ENCODE measurements at regions not wholly inside any gene's neighbourhood (a gene's known extent, or its start where the extent isn't known, plus 50 kb on each side); places are given as distances from the start of the nearest gene placed in this dataset.

- H3K4me3 ChIP-seq (ENCODE audit: low read depth, low read length): peak overlapping the region; percentile 57
- DNase-seq (ENCODE audit: low read depth): no peak
- TF ChIP-seq CTCF (IDR thresholded peaks at IDR 0.05; ENCODE audit: low read depth, low read length): no peak
- no peak for TF ChIP-seq POLR2A (IDR thresholded peaks at IDR 0.05; ENCODE audit: extremely low read depth, insufficient read length)
These were observed 102.9 kb downstream of the OR2B2 start for GRCh38 chr6:27809067-27809938.

- peak overlapping the region; percentile 57 for H3K4me3 ChIP-seq (ENCODE audit: low read depth, low read length)
- peak; percentile 36 for TF ChIP-seq POLR2A (IDR thresholded peaks at IDR 0.05; ENCODE audit: extremely low read depth, insufficient read length)
- DNase-seq (ENCODE audit: low read depth): peak; percentile 81
These were observed 103.7 kb downstream of the OR2B2 start for GRCh38 chr6:27808242-27809066.

GRCh38 chr6:27807441-27808241 lies 104.6 kb downstream of the OR2B2 start:
- TF ChIP-seq MYC (IDR thresholded peaks at IDR 0.05; ENCODE audit: low read depth, low read length) (0 out of 2 replicates have a peak, but pooled peaks have one; percentile 17), POLR2A (IDR thresholded peaks at IDR 0.05; ENCODE audit: extremely low read depth, insufficient read length) (peak; percentile 50)
- peak overlapping the region; percentile 76 for H3K4me3 ChIP-seq (ENCODE audit: low read depth, low read length)
- DNase-seq (ENCODE audit: low read depth): peak; percentile 98

GRCh38 chr6:27806981-27807440 lies 105.2 kb downstream of the OR2B2 start:
- peak overlapping the region; percentile 76 for H3K4me3 ChIP-seq (ENCODE audit: low read depth, low read length)
- TF ChIP-seq MYC (IDR thresholded peaks at IDR 0.05; ENCODE audit: low read depth, low read length): peak; percentile 66
- peak; percentile 81 for TF ChIP-seq MAX (IDR thresholded peaks at IDR 0.05; ENCODE audit: low read depth, low read length)
- peak; percentile 33 for TF ChIP-seq POLR2A (IDR thresholded peaks at IDR 0.05; ENCODE audit: extremely low read depth, insufficient read length)
- no peak for TF ChIP-seq CTCF (IDR thresholded peaks at IDR 0.05; ENCODE audit: low read depth, low read length)
- peak; percentile 92 for DNase-seq (ENCODE audit: low read depth)

- TF ChIP-seq POLR2A (IDR thresholded peaks at IDR 0.05; ENCODE audit: extremely low read depth, insufficient read length) (no peak), CTCF (IDR thresholded peaks at IDR 0.05; ENCODE audit: low read depth, low read length) (no peak), MYC (IDR thresholded peaks at IDR 0.05; ENCODE audit: low read depth, low read length) (no peak), MAX (IDR thresholded peaks at IDR 0.05; ENCODE audit: low read depth, low read length) (no peak)
- no peak overlapping the region for H3K4me3 ChIP-seq (ENCODE audit: low read depth, low read length)
- DNase-seq (ENCODE audit: low read depth): no peak
These were observed 106.8 kb downstream of the OR2B2 start for GRCh38 chr6:27805347-27805746.

GRCh38 chr6:27804851-27805250 lies 107.3 kb downstream of the OR2B2 start:
- TF ChIP-seq CTCF (IDR thresholded peaks at IDR 0.05; ENCODE audit: low read depth, low read length): no peak
- TF ChIP-seq POLR2A (IDR thresholded peaks at IDR 0.05; ENCODE audit: extremely low read depth, insufficient read length): no peak
- TF ChIP-seq MYC (IDR thresholded peaks at IDR 0.05; ENCODE audit: low read depth, low read length): no peak
- no peak for TF ChIP-seq MAX (IDR thresholded peaks at IDR 0.05; ENCODE audit: low read depth, low read length)
- DNase-seq (ENCODE audit: low read depth): no peak
- H3K4me3 ChIP-seq (ENCODE audit: low read depth, low read length): no peak overlapping the region

Data from NB4 (cell line).